ENCODE measurements at regions not wholly inside any gene's neighbourhood (a gene's known extent, or its start where the extent isn't known, plus 50 kb on each side); places are given as distances from the start of the nearest gene placed in this dataset.
A peak's percentile ranks its signal among the peaks of the same experiment; 100 is the strongest.

GRCh38 chr12:124377981-124378509, 83.2 kb downstream of the RFLNA start:
- intact Hi-C loops (cut with micrococcal nuclease; ENCODE audit: unreplicated experiment) (no loop called here), in situ Hi-C loops (cut with HindIII; ENCODE audit: low pct_unique_long_range_greater_than_20kb, low sequenced_read_pairs) (no loop called here)
- no peaks in the 10 kb centered on the region for H3K27me3 ChIP-seq (ENCODE audit: control insufficient read depth, insufficient read depth, low read length)
- peak overlapping the region; percentile 12; the same call in 1 of the 2 replicates for H3K27ac ChIP-seq (ENCODE audit: low read length)
- no peaks in the 10 kb centered on the region for H3K9me3 ChIP-seq (ENCODE audit: control insufficient read depth, insufficient read depth, low read depth, low read length)
- no peak for TF ChIP-seq SIN3A (IDR thresholded peaks at IDR 0.05; ENCODE audit: borderline replicate concordance, insufficient read depth, low read depth, low read length)
- TF ChIP-seq POLR2AphosphoS5 (IDR thresholded peaks at IDR 0.05; ENCODE audit: low read depth, low read length), result no peak
- peaks cover 54% of the 10 kb centered on the region for H3K4me1 ChIP-seq (ENCODE audit: control insufficient read depth, insufficient read depth, low read length)
- BruUV-seq (replicated peaks), result no TSS peak
- no peak for ATAC-seq
- ChIA-PET CTCF (no interaction called here), POLR2A (interaction anchor here (0.7 kb wide), 1 partner anchor 246 kb away, joined by 3 read pairs; no protein-coding TSS in a partner anchor)
- no peak overlapping the region for H3K4me3 ChIP-seq (ENCODE audit: low read depth in 2 of 2, low read length in 2 of 2)
- peaks cover 3% of the 10 kb centered on the region for H3K36me3 ChIP-seq (ENCODE audit: control insufficient read depth, insufficient read depth, low read length)
- no peak for DNase-seq (ENCODE audit: low read depth, low spot score)

- peaks cover 3% of the 10 kb centered on the region for H3K36me3 ChIP-seq (ENCODE audit: control insufficient read depth, insufficient read depth, low read length)
Observed at GRCh38 chr12:124376435-124376834, 81.5 kb downstream of the RFLNA start.

More at GRCh38 chr12:124376435-124376834, 81.5 kb downstream of the RFLNA start:
- TF ChIP-seq CTCF (IDR thresholded peaks at IDR 0.05) (no peak), TCF7L2 (IDR thresholded peaks at IDR 0.05; ENCODE audit: low read depth, low read length) (no peak), REST (IDR thresholded peaks at IDR 0.05; ENCODE audit: insufficient read depth in 1 of 2, low read depth in 2 of 2, low read length in 1 of 2) (no peak), POLR2AphosphoS5 (IDR thresholded peaks at IDR 0.05; ENCODE audit: low read depth, low read length) (no peak; the same call in 1 of the 2 replicates), SIN3A (IDR thresholded peaks at IDR 0.05; ENCODE audit: borderline replicate concordance, insufficient read depth, low read depth, low read length) (no peak)
- no peak overlapping the region; the same call in 1 of the 2 replicates for H3K27ac ChIP-seq (ENCODE audit: low read length)
- in situ Hi-C loops (cut with HindIII; ENCODE audit: low pct_unique_long_range_greater_than_20kb, low sequenced_read_pairs) (no loop called here), intact Hi-C loops (cut with micrococcal nuclease; ENCODE audit: unreplicated experiment) (no loop called here)
- H3K4me3 ChIP-seq (ENCODE audit: low read depth in 2 of 2, low read length in 2 of 2), result no peak overlapping the region
- POLR2A ChIA-PET, result interaction anchor here (0.7 kb wide), 1 partner anchor 420 kb away, joined by 3 read pairs; no protein-coding TSS in a partner anchor
- ATAC-seq, result no peak
- BruUV-seq (replicated peaks), result no TSS peak
- H3K9me3 ChIP-seq (ENCODE audit: control insufficient read depth, insufficient read depth, low read depth, low read length), result no peaks in the 10 kb centered on the region
- H3K27me3 ChIP-seq (ENCODE audit: control insufficient read depth, insufficient read depth, low read length), result no peaks in the 10 kb centered on the region
- no peak for DNase-seq (ENCODE audit: low read depth, low spot score)
- H3K4me1 ChIP-seq (ENCODE audit: control insufficient read depth, insufficient read depth, low read length), result peaks cover 52% of the 10 kb centered on the region
- CTCF ChIA-PET, result no interaction called here

All from Panc1 (cell line).